ENCODE measurements at regions not wholly inside any gene's neighbourhood (a gene's known extent, or its start where the extent isn't known, plus 50 kb on each side); places are given as distances from the start of the nearest gene placed in this dataset.

DNA sequence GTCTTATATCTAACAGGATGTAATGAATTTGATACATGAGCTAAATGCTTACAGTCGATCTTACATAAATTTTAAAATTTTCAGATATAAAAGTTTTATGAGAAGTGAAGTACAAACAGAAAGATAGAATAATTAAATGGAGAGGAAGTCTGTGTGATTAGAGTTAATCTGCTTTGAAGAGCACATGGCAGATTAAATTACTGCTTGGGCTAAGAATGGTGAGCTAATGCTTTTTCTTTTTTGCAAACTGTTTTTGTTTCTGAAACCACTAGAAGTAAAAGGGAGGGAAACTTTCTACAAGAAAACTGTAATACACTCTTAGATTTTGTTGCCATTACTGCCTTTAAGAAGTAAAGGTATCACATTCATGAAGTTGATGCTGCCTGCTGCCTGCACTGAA, 96.3 kb upstream of the SPRY2 start:
- DNase-seq: no peak
- no peak overlapping the region for H3K4me3 Mint-ChIP-seq
- no peaks in the 10 kb centered on the region for H3K9me3 Mint-ChIP-seq
- H3K27ac Mint-ChIP-seq: no peak overlapping the region
- H3K36me3 Mint-ChIP-seq: peaks cover 0 to 18% (median 7%) of the 10 kb centered on the region in 3 donors
- H3K27me3 Mint-ChIP-seq (ENCODE audit: low read depth in 3 of 3): peaks cover 0 to 6% (median 3%) of the 10 kb centered on the region in 3 donors
- peaks cover 4 to 6% of the 10 kb centered on the region in 2 donors for H3K4me1 Mint-ChIP-seq

DNA sequence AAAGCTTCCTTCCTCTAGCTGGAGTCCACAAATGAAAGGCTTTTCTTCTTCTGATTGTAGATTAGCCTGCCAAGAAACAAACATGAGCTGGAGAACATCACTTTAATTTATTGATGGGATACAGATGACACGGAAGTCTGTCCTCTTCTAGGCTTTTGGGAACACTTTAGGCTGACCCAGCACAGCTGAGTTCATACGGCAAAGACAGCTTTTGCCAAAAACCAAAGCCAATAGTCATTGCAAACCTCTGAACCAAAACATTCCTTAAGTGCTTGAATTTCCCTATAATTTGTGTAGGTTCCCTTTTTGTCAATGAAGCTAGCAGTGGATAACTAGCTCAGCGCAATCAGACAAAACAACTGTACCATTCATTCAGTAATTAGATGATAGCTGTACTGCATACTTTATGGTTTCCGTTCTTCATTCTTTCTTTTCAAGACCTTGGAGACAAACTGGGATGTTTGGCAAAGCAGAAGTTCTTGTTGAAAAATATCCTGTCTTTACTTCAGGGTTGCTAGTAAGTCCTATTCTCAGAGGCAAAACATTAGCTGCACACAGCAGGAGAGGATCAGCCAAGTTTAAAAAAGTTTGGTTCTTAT, 95.7 kb upstream of the SPRY2 start:
- no peak overlapping the region for H3K4me3 Mint-ChIP-seq
- peaks cover 0 to 6% (median 3%) of the 10 kb centered on the region in 3 donors for H3K27me3 Mint-ChIP-seq (ENCODE audit: low read depth in 3 of 3)
- peaks cover 0 to 6% of the 10 kb centered on the region in 2 donors for H3K4me1 Mint-ChIP-seq
- H3K27ac Mint-ChIP-seq: no peak overlapping the region
- DNase-seq: no peak
- H3K9me3 Mint-ChIP-seq: no peaks in the 10 kb centered on the region
- H3K36me3 Mint-ChIP-seq: peaks cover 0 to 20% (median 7%) of the 10 kb centered on the region in 3 donors

GRCh38 chr13:80430561-80430960, 89.6 kb upstream of the SPRY2 start:
- Mint-ChIP-seq H3K36me3 (peaks cover 0 to 17% (median 15%) of the 10 kb centered on the region in 3 donors), H3K4me1 (peaks cover 0 to 9% of the 10 kb centered on the region in 2 donors), H3K4me3 (no peak overlapping the region), H3K9me3 (no peaks in the 10 kb centered on the region), H3K27me3 (ENCODE audit: low read depth in 3 of 3) (peaks cover 0 to 10% (median 4%) of the 10 kb centered on the region in 3 donors), H3K27ac (no peak overlapping the region)
- DNase-seq: no peak

DNA sequence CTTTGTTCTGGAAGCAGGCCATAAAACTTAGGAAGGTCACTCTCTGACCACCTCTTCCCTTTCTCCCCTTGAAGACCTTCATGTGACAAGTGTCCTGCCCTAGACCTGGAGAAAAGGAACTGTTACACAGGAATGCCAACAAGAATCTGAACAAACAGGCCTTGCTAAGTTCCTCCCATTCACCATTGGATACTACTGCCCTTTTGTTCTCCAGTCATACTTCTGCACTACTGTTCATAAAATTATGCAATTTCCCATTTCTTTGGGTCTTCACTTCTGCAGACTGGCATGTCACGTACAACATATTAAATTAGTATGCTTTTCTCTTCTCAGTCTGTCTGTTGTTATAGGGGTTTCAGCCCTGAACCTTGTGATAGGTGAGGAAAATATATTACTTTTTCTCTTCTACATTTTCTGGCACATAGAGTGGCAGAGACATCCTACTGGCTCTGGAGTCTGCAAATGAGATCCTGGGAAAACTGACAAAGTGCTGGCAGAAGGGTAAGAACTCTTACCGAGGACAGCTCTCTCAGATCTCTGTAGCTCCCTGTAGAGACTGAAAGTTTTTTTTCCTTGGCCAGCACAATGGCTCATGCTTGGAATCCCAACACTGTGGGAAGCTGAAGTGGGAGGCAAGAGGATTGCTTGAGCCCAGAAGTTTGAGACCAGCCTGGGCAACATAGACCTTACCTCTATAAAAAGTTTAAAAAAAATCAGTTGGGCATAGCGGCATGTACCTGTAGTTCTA, 87.6 kb upstream of the SPRY2 start:
- peaks cover 8 to 20% of the 10 kb centered on the region in 2 donors for H3K4me1 Mint-ChIP-seq
- peaks cover 10 to 24% (median 21%) of the 10 kb centered on the region in 3 donors for H3K36me3 Mint-ChIP-seq
- no peak overlapping the region for H3K27ac Mint-ChIP-seq
- peaks cover 8 to 12% (median 9%) of the 10 kb centered on the region in 6 donors for H3K9me3 Mint-ChIP-seq
- no peak overlapping the region for H3K4me3 Mint-ChIP-seq
- H3K27me3 Mint-ChIP-seq (ENCODE audit: low read depth in 3 of 3): peaks cover 0 to 9% (median 8%) of the 10 kb centered on the region in 3 donors
- DNase-seq: no peak

GRCh38 chr13:80419416-80419815, 78.5 kb upstream of the SPRY2 start:
- H3K27me3 Mint-ChIP-seq (ENCODE audit: low read depth in 3 of 3): peaks cover 0 to 5% (median 5%) of the 10 kb centered on the region in 3 donors
- H3K27ac Mint-ChIP-seq: no peak overlapping the region
- H3K36me3 Mint-ChIP-seq: peaks cover 11 to 23% (median 12%) of the 10 kb centered on the region in 3 donors
- H3K4me1 Mint-ChIP-seq: peaks cover 25 to 48% of the 10 kb centered on the region in 2 donors
- peak overlapping the region in 3 of 5 donors; percentile 1 to 27 (median 3) for H3K4me3 Mint-ChIP-seq
- peaks cover 8 to 21% (median 14%) of the 10 kb centered on the region in 6 donors for H3K9me3 Mint-ChIP-seq
- DNase-seq: no peak

- Mint-ChIP-seq H3K9me3 (peaks cover 0 to 5% (median 0%) of the 10 kb centered on the region in 6 donors), H3K36me3 (peaks cover 5 to 10% (median 6%) of the 10 kb centered on the region in 3 donors), H3K4me3 (peak overlapping the region; percentile 55 to 80 (median 58)), H3K27me3 (ENCODE audit: low read depth in 3 of 3) (peaks cover 0 to 7% (median 1%) of the 10 kb centered on the region in 3 donors), H3K27ac (peak overlapping the region in 1 of 6 donors; percentile 23), H3K4me1 (peaks cover 32 to 48% of the 10 kb centered on the region in 2 donors)
- no peak for DNase-seq
Measured at GRCh38 chr13:80413611-80414010, 72.7 kb upstream of the SPRY2 start.

DNA sequence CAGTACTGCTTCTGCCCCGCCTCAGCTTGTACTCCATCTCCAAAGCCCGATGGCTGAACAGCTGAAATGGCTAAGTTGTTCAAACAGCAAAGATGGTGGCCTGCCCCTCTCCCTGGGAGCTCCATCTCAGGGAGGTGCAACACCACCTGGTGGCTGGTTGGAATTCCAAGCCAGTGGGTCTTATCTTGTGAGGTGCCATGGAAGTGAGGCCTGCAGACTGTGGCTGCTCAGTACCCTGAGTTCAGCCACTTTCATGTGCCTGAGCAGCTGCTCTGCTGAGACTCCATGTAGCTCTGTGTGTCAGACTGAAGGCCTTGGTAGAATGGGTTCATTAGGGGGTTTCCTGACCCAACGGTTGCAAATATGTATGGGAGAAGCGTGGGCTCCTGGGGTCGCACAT, 67.3 kb upstream of the SPRY2 start:
- H3K36me3 Mint-ChIP-seq: peaks cover 18 to 37% (median 29%) of the 10 kb centered on the region in 3 donors
- no peak overlapping the region for H3K4me3 Mint-ChIP-seq
- peaks cover 27 to 47% of the 10 kb centered on the region in 2 donors for H3K4me1 Mint-ChIP-seq
- H3K27me3 Mint-ChIP-seq (ENCODE audit: low read depth in 3 of 3): peaks cover 0 to 13% (median 3%) of the 10 kb centered on the region in 3 donors
- peak overlapping the region in 1 of 6 donors; percentile 20 for H3K27ac Mint-ChIP-seq
- peaks cover 0 to 22% (median 15%) of the 10 kb centered on the region in 6 donors for H3K9me3 Mint-ChIP-seq
- no peak for DNase-seq

DNA sequence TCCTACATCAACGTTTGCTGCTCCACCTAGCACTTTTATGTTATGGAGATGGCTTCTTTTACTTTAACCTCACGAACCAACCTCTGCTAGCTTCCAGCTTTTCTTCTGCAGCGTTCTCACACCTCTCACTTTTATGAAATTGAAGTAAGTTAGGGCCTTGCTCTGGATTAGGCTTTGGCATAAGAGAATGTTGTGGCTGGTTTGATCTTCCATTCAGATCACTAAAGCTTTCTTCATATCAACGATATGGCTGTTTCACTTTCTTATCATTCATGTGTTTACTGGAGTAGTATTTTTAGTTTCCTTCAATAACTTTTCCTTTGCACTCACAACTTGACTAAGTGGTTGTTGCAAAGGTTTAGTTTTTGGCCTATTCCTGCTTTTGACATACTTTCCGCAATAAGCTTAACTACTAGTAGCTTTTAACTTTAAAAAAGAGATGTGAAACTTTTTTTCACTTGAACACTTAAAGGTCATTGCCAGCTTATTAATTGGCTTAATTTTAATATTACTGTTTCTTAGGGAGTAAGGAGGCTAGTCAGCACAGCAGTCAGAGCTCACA, 60.0 kb upstream of the SPRY2 start:
- Mint-ChIP-seq H3K9me3 (peaks cover 0 to 22% (median 15%) of the 10 kb centered on the region in 6 donors), H3K4me1 (peaks cover 48 to 58% of the 10 kb centered on the region in 2 donors), H3K4me3 (peak overlapping the region; percentile 64 to 78 (median 70)), H3K27ac (peak overlapping the region in 5 of 6 donors; percentile 14 to 69 (median 38)), H3K36me3 (peaks cover 5 to 29% (median 17%) of the 10 kb centered on the region in 3 donors), H3K27me3 (ENCODE audit: low read depth in 3 of 3) (peaks cover under 1 to 17% (median 14%) of the 10 kb centered on the region in 3 donors)
- DNase-seq: no peak

DNA sequence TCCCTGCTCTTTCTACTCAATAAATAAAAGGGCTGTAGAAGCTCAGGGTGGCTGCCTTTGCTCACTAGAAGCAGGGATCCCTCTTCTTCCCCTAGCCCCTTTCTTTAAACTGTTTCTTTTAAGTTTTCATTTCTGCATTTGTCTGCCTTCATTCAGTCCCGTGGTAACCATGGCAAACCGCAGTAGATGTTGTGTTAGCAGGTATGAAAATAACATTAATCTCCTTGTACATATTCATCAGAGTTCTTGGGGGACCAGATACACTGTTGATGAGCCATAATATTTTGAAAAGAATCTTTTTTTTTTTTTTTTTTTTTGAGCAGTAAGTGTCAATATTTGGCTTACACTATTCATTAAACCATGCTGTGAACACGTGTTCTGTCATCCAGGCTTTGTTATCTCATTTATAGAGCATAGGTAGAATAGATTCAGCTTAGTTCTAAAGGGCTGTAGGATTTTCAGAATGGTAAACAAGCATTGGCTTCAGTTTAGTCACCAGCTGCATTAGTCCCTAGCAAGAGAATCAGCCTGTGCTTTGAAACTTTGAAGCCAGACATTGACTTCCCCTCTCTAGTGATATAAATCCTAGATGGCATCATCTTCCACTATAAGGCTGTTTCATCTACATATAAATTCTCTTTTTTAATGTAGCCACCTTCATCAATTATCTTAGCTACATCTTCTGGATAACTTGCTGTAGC, 59.4 kb upstream of the SPRY2 start:
- peaks cover 48 to 54% of the 10 kb centered on the region in 2 donors for H3K4me1 Mint-ChIP-seq
- DNase-seq: peak in 1 of 3 donors; percentile 22
- peak overlapping the region in 4 of 6 donors; percentile 28 to 78 (median 60) for H3K27ac Mint-ChIP-seq
- peak overlapping the region; percentile 69 to 80 (median 78) for H3K4me3 Mint-ChIP-seq
- H3K36me3 Mint-ChIP-seq: peaks cover 5 to 23% (median 13%) of the 10 kb centered on the region in 3 donors
- H3K27me3 Mint-ChIP-seq (ENCODE audit: low read depth in 3 of 3): peaks cover 1 to 17% (median 14%) of the 10 kb centered on the region in 3 donors
- peaks cover 0 to 17% (median 14%) of the 10 kb centered on the region in 6 donors for H3K9me3 Mint-ChIP-seq

DNA sequence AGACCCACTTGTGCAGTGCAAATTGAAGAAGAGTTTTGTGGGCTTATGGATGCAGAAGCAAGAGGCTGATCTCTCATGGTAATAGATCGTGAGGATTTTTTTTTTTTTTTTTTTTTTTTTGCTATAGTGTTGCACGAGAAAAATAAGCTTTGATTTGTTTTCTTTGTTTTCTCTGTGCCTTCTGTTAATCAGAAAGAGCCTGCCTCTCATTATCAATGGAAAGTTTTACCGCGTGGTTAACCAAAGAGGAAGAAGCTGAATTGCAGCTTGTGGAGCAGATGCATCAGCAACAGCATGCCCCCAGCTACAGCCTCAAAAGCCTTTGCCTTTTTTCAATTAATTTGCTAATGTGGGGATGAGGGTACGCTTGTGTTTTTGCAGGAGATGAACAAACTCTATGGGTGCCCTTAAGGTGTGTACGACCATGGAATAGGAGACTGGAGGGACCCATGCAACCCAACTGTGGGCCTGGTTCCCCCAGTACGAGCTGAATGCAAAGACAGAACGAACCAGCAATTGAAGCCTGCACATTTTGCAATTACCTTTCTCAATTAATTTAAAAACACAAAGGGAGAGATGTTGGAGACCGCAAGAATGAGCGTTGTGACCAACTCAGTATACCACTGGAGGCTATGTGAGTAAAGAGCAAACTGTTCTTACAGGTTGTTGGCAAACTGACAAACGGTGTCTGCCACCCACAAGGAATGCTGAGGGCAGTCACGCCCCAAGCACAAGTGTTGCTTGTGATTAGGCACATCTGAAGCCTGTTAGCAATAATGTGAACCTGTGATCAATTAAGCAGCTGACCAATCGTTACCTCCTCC, 58.6 kb upstream of the SPRY2 start:
- Mint-ChIP-seq H3K27me3 (ENCODE audit: low read depth in 3 of 3) (peaks cover 2 to 14% (median 14%) of the 10 kb centered on the region in 3 donors), H3K36me3 (peaks cover 3 to 16% (median 7%) of the 10 kb centered on the region in 3 donors), H3K4me3 (peak overlapping the region; percentile 69 to 80 (median 78)), H3K4me1 (peaks cover 48 to 54% of the 10 kb centered on the region in 2 donors), H3K27ac (peak overlapping the region; percentile 19 to 78 (median 40)), H3K9me3 (peaks cover 0 to 16% (median 7%) of the 10 kb centered on the region in 6 donors)
- DNase-seq: peak; percentile 33 to 40 (median 34)

All from immature natural killer cell (primary cell).